Keratinocyte (primary cell): ENCODE measurements at regions not wholly inside any gene's neighbourhood (a gene's known extent, or its start where the extent isn't known, plus 50 kb on each side); places are given as distances from the start of the nearest gene placed in this dataset.
A peak's percentile ranks its signal among the peaks of the same experiment; 100 is the strongest.

ENCODE experiments used
- DNase-seq: peaks from one replicate; pipeline ENCODE4 v3.0.0-alpha.2; 2011; ENCODE audit warnings: low read depth, missing footprints, low spot score
- FAIRE-seq: peaks from 2 replicates; lab custom pipeline; 2011; peaks lifted over from hg19 to GRCh38; lab: Jason Lieb, UNC
- H2AFZ ChIP-seq: 2 replicates; pipeline ENCODE4 v1.6.0; 2012; ENCODE audit warnings: low read length, control low read depth, inconsistent platforms; ENCODE audit not compliant: control insufficient read depth
- H3K27ac ChIP-seq: 2 replicates; pipeline ENCODE4 v1.5.1; 2011; ENCODE audit warnings: low read length; ENCODE audit not compliant: control insufficient read depth, insufficient read depth
- H3K27me3 ChIP-seq: 3 replicates; pipeline ENCODE4 v1.6.0; 2011; ENCODE audit warnings: low read length; ENCODE audit not compliant: control insufficient read depth, insufficient read depth; ENCODE audit errors: extremely low read depth
- H3K36me3 ChIP-seq, 2 experiments: 2 replicates in 1 of 2; 3 replicates in 1 of 2; pipeline ENCODE4 v1.5.1; 2011; ENCODE audit warnings: low read length in 2 of 2, mild to moderate bottlenecking in 1 of 2; ENCODE audit not compliant: control insufficient read depth in 2 of 2, insufficient read depth in 2 of 2; ENCODE audit errors: extremely low read depth in 1 of 2
- H3K4me1 ChIP-seq: 3 replicates; pipeline ENCODE4 v1.5.1; 2011; ENCODE audit warnings: low read length; ENCODE audit not compliant: control insufficient read depth, insufficient read depth; ENCODE audit errors: extremely low read depth
- H3K4me2 ChIP-seq: 3 replicates; pipeline ENCODE4 v1.6.0; 2011; ENCODE audit warnings: low read depth, low read length; ENCODE audit not compliant: control insufficient read depth, insufficient read depth; ENCODE audit errors: extremely low read depth
- H3K4me3 ChIP-seq, 3 experiments: fragments of 200-600 bp in 1 of 3; sonication (generic) in 1 of 3; 2 replicates in 2 of 3; 3 replicates in 1 of 3; pipeline ENCODE4 v1.5.1; 2011 to 2016; ENCODE audit warnings: low read length in 3 of 3, mild to moderate bottlenecking in 3 of 3, control low read depth in 2 of 3, inconsistent platforms in 1 of 3, low read depth in 1 of 3, mixed read lengths in 1 of 3, mixed run types in 1 of 3, moderate library complexity in 1 of 3; ENCODE audit not compliant: control insufficient read depth in 2 of 3, insufficient read depth in 2 of 3; ENCODE audit errors: extremely low read depth in 1 of 3
- H3K79me2 ChIP-seq: 2 replicates; pipeline ENCODE4 v1.6.0; 2012; ENCODE audit warnings: low read length; ENCODE audit not compliant: control insufficient read depth, insufficient read depth
- H3K9ac ChIP-seq: 3 replicates; pipeline ENCODE4 v1.6.0; 2011; ENCODE audit warnings: low read length; ENCODE audit not compliant: control insufficient read depth, insufficient read depth; ENCODE audit errors: extremely low read depth
- H3K9me1 ChIP-seq: 3 replicates; pipeline ENCODE4 v1.6.0; 2011; ENCODE audit warnings: low read length; ENCODE audit not compliant: control insufficient read depth, insufficient read depth; ENCODE audit errors: extremely low read depth
- H3K9me3 ChIP-seq: 2 replicates; pipeline ENCODE4 v1.5.1; 2012; ENCODE audit warnings: low read depth, low read length; ENCODE audit not compliant: control insufficient read depth
- H4K20me1 ChIP-seq: 3 replicates; pipeline ENCODE4 v1.6.0; 2011; ENCODE audit warnings: low read length; ENCODE audit not compliant: control insufficient read depth, insufficient read depth; ENCODE audit errors: extremely low read depth
- EZH2 ChIP-seq: IDR thresholded peaks from one replicate; pipeline ENCODE4 v1.6.1; 2012; ENCODE audit warnings: inconsistent platforms, mild to moderate bottlenecking, low read length, moderate library complexity
- dilution Hi-C: fragments of 300-500 bp; cut with MboI; formaldehyde crosslinking; loops from one replicate; pipeline ENCODE4 v1.7.0; 2020; ENCODE audit warnings: low sequenced_read_pairs; ENCODE audit not compliant: extremely low pct_ligation_motif_present
- TF ChIP-seq, protein P1 (sequence below), 3 experiments: IDR thresholded peaks in 1 of 3; conservative IDR thresholded peaks in 1 of 3; optimal IDR thresholded peaks in 1 of 3; 2 replicates in 2 of 3; 3 replicates in 1 of 3; pipeline versions ENCODE3 to v1.5.1; 2011; ENCODE audit warnings: low read length in 3 of 3, mild to moderate bottlenecking in 3 of 3, moderate library complexity in 2 of 3, control low read depth in 1 of 3, inconsistent platforms in 1 of 3; ENCODE audit not compliant: insufficient read depth in 2 of 3; ENCODE audit errors: extremely low read depth in 1 of 3

DNA sequence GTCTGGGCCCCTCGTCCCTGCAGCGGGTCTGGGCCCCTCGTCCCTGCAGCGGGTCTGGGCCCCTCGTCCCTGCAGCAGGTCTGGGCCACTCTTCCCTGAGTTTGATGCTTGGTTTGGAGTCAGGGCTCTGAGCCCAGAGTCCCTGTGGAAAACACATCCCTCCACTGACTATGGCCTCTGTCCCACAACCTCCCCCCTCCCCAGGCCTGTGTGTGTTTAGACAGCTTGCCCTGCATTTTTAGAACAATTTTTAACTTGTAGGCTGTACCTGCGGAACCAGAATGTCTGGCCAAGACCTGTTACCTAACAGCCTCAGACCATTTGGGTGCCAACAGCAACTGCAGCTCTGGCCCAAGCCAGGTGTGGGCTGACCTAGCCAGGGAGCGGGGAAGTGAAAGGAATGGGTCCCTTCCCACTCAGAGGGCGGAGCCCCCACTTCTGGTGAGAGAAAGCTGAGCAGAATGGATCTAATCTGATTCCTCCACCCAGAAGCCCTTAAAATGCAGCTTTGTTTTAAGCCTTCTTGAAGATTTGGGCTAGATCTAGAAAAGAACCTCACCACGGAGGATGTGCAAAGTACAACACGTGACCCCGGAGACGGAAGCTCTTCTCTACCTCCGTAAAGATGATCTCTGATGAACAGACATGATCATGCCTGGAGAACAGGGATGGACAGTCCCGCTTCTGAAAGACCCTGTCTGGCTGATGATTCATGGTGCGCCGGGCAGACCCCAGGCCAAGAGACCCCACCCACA is 60.5 kb upstream of the TFRC start:
- TF ChIP-seq, protein P1, sequence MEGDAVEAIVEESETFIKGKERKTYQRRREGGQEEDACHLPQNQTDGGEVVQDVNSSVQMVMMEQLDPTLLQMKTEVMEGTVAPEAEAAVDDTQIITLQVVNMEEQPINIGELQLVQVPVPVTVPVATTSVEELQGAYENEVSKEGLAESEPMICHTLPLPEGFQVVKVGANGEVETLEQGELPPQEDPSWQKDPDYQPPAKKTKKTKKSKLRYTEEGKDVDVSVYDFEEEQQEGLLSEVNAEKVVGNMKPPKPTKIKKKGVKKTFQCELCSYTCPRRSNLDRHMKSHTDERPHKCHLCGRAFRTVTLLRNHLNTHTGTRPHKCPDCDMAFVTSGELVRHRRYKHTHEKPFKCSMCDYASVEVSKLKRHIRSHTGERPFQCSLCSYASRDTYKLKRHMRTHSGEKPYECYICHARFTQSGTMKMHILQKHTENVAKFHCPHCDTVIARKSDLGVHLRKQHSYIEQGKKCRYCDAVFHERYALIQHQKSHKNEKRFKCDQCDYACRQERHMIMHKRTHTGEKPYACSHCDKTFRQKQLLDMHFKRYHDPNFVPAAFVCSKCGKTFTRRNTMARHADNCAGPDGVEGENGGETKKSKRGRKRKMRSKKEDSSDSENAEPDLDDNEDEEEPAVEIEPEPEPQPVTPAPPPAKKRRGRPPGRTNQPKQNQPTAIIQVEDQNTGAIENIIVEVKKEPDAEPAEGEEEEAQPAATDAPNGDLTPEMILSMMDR (optimal IDR thresholded peaks at IDR 0.05 in 1 of 3, IDR thresholded peaks at IDR 0.05 in 1 of 3, conservative IDR thresholded peaks at IDR 0.05 in 1 of 3; ENCODE audit: extremely low read depth in 1 of 3, insufficient read depth in 2 of 3, low read length in 3 of 3), result no peak

DNA sequence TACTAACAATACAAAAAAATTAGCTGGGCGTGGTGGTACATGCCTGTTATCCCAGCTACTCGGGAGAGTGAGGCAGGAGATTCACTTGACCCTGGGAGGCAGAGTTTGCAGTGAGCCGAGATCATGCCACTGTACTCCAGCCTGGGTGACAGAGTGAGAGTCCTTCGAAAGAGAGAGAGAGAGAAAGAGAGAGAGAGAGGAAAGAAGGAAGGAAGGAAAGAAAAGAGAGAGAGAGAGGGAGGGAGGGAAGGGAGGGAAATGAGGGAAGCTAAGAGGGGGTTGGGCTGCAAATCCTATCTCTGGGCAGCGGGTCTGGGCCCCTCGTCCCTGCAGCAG is 59.9 kb upstream of the TFRC start:
- H3K9me1 ChIP-seq, result no peaks in the 10 kb centered on the region
- DNase-seq (no peak), FAIRE-seq (no peak)
- H2AFZ ChIP-seq, result peak overlapping the region; percentile 12
- H3K4me3 ChIP-seq, result no peak overlapping the region
- H3K79me2 ChIP-seq, result no peaks in the 10 kb centered on the region
- peaks cover 33% of the 10 kb centered on the region for H3K4me1 ChIP-seq
- dilution Hi-C loops, result no loop called here
- no peaks in the 10 kb centered on the region for H4K20me1 ChIP-seq
- no peak for TF ChIP-seq EZH2
- TF ChIP-seq, protein P1 (optimal IDR thresholded peaks at IDR 0.05 in 1 of 3, IDR thresholded peaks at IDR 0.05 in 1 of 3, conservative IDR thresholded peaks at IDR 0.05 in 1 of 3; ENCODE audit: extremely low read depth in 1 of 3, insufficient read depth in 2 of 3, low read length in 3 of 3), result no peak
- H3K27me3 ChIP-seq, result no peaks in the 10 kb centered on the region
- no peaks in the 10 kb centered on the region for H3K9me3 ChIP-seq
- H3K4me2 ChIP-seq, result no peak overlapping the region
- no peaks in the 10 kb centered on the region for H3K36me3 ChIP-seq
- no peak overlapping the region for H3K27ac ChIP-seq
- H3K9ac ChIP-seq, result no peak overlapping the region

More for the DNA sequence above, 60.5 kb upstream of the TFRC start:
- Histone ChIP-seq H3K9me1 (no peaks in the 10 kb centered on the region), H4K20me1 (no peaks in the 10 kb centered on the region), H3K9me3 (no peaks in the 10 kb centered on the region), H3K27me3 (no peaks in the 10 kb centered on the region), H2AFZ (peak overlapping the region; percentile 59), H3K4me3 (peak overlapping the region in 1 of 3 experiments; percentile 30), H3K4me1 (peaks cover 28% of the 10 kb centered on the region), H3K36me3 (no peaks in the 10 kb centered on the region), H3K9ac (no peak overlapping the region), H3K4me2 (peak overlapping the region; percentile 72), H3K27ac (no peak overlapping the region), H3K79me2 (no peaks in the 10 kb centered on the region)
- FAIRE-seq, result no peak
- dilution Hi-C loops, result no loop called here
- no peak for DNase-seq
